PC-9 (cell line): ENCODE measurements at regions not wholly inside any gene's neighbourhood (a gene's known extent, or its start where the extent isn't known, plus 50 kb on each side); places are given as distances from the start of the nearest gene placed in this dataset.

ENCODE experiments used
- BruUV-seq: library from RNA; stranded (reverse); fragments of 400-500 nt; replicated peaks from 2 replicates; lab custom pipeline; 2021; lab: Mats Ljungman, UMichigan
- CTCF ChIA-PET: fragments of 300-600 bp; sonication (Branson Sonifier 250); formaldehyde crosslinking; loops from one replicate; lab custom pipeline; 2022; ENCODE audit warnings: antibody characterized with exemption; lab: Charles Lee
- POLR2A ChIA-PET: fragments of 300-600 bp; sonication (Branson Sonifier 250); formaldehyde crosslinking; loops from one replicate; lab custom pipeline; 2022; ENCODE audit warnings: antibody characterized with exemption; ENCODE audit not compliant: unreplicated experiment; lab: Charles Lee
- DNase-seq, 2 experiments: peaks; one replicate each; pipeline versions ENCODE4 v3.0.0 to v3.0.0-alpha.2; 2015 to 2022; ENCODE audit warnings: mixed read lengths in 1 of 2
- H2AFZ ChIP-seq: fragments of 200-600 bp; sonication (generic); 2 replicates; pipeline ENCODE4 v1.8.1; 2017; ENCODE audit warnings: antibody characterized with exemption
- H3F3A ChIP-seq: fragments of 200-600 bp; sonication (generic); 2 replicates; pipeline ENCODE4 v1.8.1; 2017; ENCODE audit warnings: antibody characterized with exemption, mild to moderate bottlenecking, low read depth; ENCODE audit not compliant: insufficient read depth
- H3K27ac ChIP-seq: fragments of 200-600 bp; sonication (generic); 2 replicates; pipeline ENCODE4 v1.6.1; 2016; ENCODE audit warnings: mixed run types
- H3K27me3 ChIP-seq: fragments of 200-600 bp; sonication (generic); 2 replicates; pipeline ENCODE4 v1.6.1; 2016; ENCODE audit warnings: low read depth, mixed run types; ENCODE audit not compliant: insufficient read depth
- H3K36me3 ChIP-seq: fragments of 200-600 bp; sonication (generic); 2 replicates; pipeline ENCODE4 v1.6.1; 2016; ENCODE audit warnings: low read depth, mixed run types
- H3K4me1 ChIP-seq: fragments of 200-600 bp; sonication (generic); replicated peaks from 2 replicates; pipeline ENCODE4 v1.6.1; 2016; ENCODE audit warnings: mixed run types; ENCODE audit not compliant: insufficient read depth
- H3K4me2 ChIP-seq: fragments of 200-600 bp; sonication (generic); 2 replicates; pipeline ENCODE4 v1.6.1; 2017; ENCODE audit warnings: mixed run types
- H3K4me3 ChIP-seq: fragments of 200-600 bp; sonication (generic); 2 replicates; pipeline ENCODE4 v1.6.1; 2016; ENCODE audit warnings: mixed run types
- H3K79me2 ChIP-seq: fragments of 200-600 bp; sonication (generic); 2 replicates; pipeline ENCODE4 v1.6.1; 2017; ENCODE audit warnings: low read depth, mixed run types
- H3K9me2 ChIP-seq: fragments of 200-600 bp; sonication (generic); 2 replicates; pipeline ENCODE4 v1.8.1; 2017; ENCODE audit warnings: mild to moderate bottlenecking; ENCODE audit not compliant: insufficient read depth
- H3K9me3 ChIP-seq: fragments of 200-600 bp; sonication (generic); 2 replicates; pipeline ENCODE4 v1.8.1; 2016; ENCODE audit warnings: low read depth; ENCODE audit not compliant: insufficient read depth
- H4K20me1 ChIP-seq: fragments of 200-600 bp; sonication (generic); 2 replicates; pipeline ENCODE4 v1.8.1; 2017; ENCODE audit not compliant: insufficient read depth
- CTCF ChIP-seq: fragments of 200-600 bp; sonication (generic); conservative IDR thresholded peaks from 2 replicates; pipeline ENCODE4 v1.6.1; 2017; ENCODE audit warnings: mixed run types, antibody characterized with exemption, mild to moderate bottlenecking, moderate library complexity
- EZH2 ChIP-seq: fragments of 200-600 bp; sonication (generic); IDR thresholded peaks from 2 replicates; pipeline ENCODE4 v1.8.0; 2017; ENCODE audit warnings: antibody characterized with exemption, low read depth
- intact Hi-C: fragments of 100-400 bp; cut with micrococcal nuclease; formaldehyde crosslinking; loops from one replicate; pipeline ENCODE4 v1.10.0; 2022; ENCODE audit not compliant: unreplicated experiment

GRCh38 chr1:98253145-98253544, 332.3 kb upstream of the DPYD start:
- no peak overlapping the region for H3K4me2 ChIP-seq
- no peaks in the 10 kb centered on the region for H3K36me3 ChIP-seq
- DNase-seq = no peak
- H3K9me3 ChIP-seq = no peaks in the 10 kb centered on the region; the same call in 1 of the 2 replicates
- no peak overlapping the region for H3K27ac ChIP-seq
- no peaks in the 10 kb centered on the region for H3K79me2 ChIP-seq
- TF ChIP-seq EZH2 = no peak
- no peak for TF ChIP-seq CTCF
- no peaks in the 10 kb centered on the region for H3K4me1 ChIP-seq
- CTCF ChIA-PET = no interaction called here
- no peaks in the 10 kb centered on the region for H4K20me1 ChIP-seq
- no peaks in the 10 kb centered on the region for H3F3A ChIP-seq
- H2AFZ ChIP-seq = no peak overlapping the region
- H3K27me3 ChIP-seq = no peaks in the 10 kb centered on the region
- no peaks in the 10 kb centered on the region for H3K9me2 ChIP-seq
- no peak overlapping the region for H3K4me3 ChIP-seq
- POLR2A ChIA-PET = no interaction called here
- intact Hi-C loops = no loop called here
- BruUV-seq = no TSS peak

- H3K9me3 ChIP-seq = no peaks in the 10 kb centered on the region; the same call in 1 of the 2 replicates
- no peak overlapping the region for H3K4me3 ChIP-seq
- no peaks in the 10 kb centered on the region for H4K20me1 ChIP-seq
- H3K4me1 ChIP-seq = no peaks in the 10 kb centered on the region
- ChIA-PET CTCF (no interaction called here), POLR2A (no interaction called here)
- intact Hi-C loops = no loop called here
- BruUV-seq = no TSS peak
- TF ChIP-seq EZH2 (no peak), CTCF (no peak)
- no peaks in the 10 kb centered on the region for H3K79me2 ChIP-seq
- H3F3A ChIP-seq = no peaks in the 10 kb centered on the region
- no peak overlapping the region for H3K4me2 ChIP-seq
- no peak for DNase-seq
- no peaks in the 10 kb centered on the region for H3K9me2 ChIP-seq
- H3K27ac ChIP-seq = no peak overlapping the region
- no peaks in the 10 kb centered on the region for H3K27me3 ChIP-seq
- no peaks in the 10 kb centered on the region for H3K36me3 ChIP-seq
- H2AFZ ChIP-seq = no peak overlapping the region
Measured at GRCh38 chr1:98251497-98251896, 330.7 kb upstream of the DPYD start.

- Histone ChIP-seq H2AFZ (no peak overlapping the region), H3K27me3 (no peaks in the 10 kb centered on the region), H3K4me2 (no peak overlapping the region), H3K36me3 (no peaks in the 10 kb centered on the region), H3K4me3 (no peak overlapping the region), H3F3A (no peaks in the 10 kb centered on the region), H3K9me3 (no peaks in the 10 kb centered on the region), H3K27ac (no peak overlapping the region), H3K79me2 (no peaks in the 10 kb centered on the region), H4K20me1 (no peaks in the 10 kb centered on the region), H3K9me2 (no peaks in the 10 kb centered on the region), H3K4me1 (no peaks in the 10 kb centered on the region)
- POLR2A ChIA-PET = no interaction called here
- TF ChIP-seq CTCF (no peak), EZH2 (no peak)
- intact Hi-C loops = no loop called here
- no TSS peak for BruUV-seq
- CTCF ChIA-PET = no interaction called here
- no peak for DNase-seq
Measured at GRCh38 chr1:98232678-98233077, 311.8 kb upstream of the DPYD start.
